Body of pancreas (tissue), 4 donors: ENCODE measurements at regions not wholly inside any gene's neighbourhood (a gene's known extent, or its start where the extent isn't known, plus 50 kb on each side); places are given as distances from the start of the nearest gene placed in this dataset.

Source experiments
- POLR2A ChIP-seq, 3 donors: fragments of 450-650 bp; IDR thresholded peaks; one replicate each; pipeline ENCODE4 v1.6.1; 2016; ENCODE audit warnings: antibody characterized with exemption in 3 of 3, mild to moderate bottlenecking in 2 of 3
- TF ChIP-seq, protein P1 (sequence below), 7 experiments: fragments of 450-650 bp in 4 of 7; fragments of 200-600 bp in 3 of 7; sonication (generic) in 3 of 7; IDR thresholded peaks; one replicate each; pipeline ENCODE4 v1.5.1; 2016 to 2019; ENCODE audit warnings: antibody characterized with exemption in 7 of 7

DNA sequence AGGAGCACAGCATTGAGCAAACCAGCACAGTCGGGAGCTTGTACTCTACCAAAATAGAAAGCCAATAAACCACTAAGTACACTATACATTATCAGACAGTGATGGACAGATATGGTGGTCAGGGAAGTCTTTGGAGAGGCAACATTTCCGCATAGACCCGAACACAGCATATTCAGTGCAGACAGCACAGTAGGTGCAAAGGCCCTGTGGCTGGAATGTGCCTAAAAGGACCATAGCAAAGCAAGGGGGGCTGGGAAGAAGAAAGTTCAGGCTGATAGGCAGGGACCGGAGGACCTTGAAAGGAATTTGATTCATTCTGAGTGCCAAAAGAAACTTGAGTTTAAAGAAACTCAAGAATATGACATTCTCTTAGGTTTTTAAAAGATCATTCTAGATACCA is 92.0 kb upstream of the GALNT2 start:
- TF ChIP-seq, protein P1, sequence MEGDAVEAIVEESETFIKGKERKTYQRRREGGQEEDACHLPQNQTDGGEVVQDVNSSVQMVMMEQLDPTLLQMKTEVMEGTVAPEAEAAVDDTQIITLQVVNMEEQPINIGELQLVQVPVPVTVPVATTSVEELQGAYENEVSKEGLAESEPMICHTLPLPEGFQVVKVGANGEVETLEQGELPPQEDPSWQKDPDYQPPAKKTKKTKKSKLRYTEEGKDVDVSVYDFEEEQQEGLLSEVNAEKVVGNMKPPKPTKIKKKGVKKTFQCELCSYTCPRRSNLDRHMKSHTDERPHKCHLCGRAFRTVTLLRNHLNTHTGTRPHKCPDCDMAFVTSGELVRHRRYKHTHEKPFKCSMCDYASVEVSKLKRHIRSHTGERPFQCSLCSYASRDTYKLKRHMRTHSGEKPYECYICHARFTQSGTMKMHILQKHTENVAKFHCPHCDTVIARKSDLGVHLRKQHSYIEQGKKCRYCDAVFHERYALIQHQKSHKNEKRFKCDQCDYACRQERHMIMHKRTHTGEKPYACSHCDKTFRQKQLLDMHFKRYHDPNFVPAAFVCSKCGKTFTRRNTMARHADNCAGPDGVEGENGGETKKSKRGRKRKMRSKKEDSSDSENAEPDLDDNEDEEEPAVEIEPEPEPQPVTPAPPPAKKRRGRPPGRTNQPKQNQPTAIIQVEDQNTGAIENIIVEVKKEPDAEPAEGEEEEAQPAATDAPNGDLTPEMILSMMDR (IDR thresholded peaks at IDR 0.05) = no peak
- TF ChIP-seq POLR2A (IDR thresholded peaks at IDR 0.05) = no peak
